K562 (cell line): ENCODE measurements at regions not wholly inside any gene's neighbourhood (a gene's known extent, or its start where the extent isn't known, plus 50 kb on each side); places are given as distances from the start of the nearest gene placed in this dataset.
A peak's percentile ranks its signal among the peaks of the same experiment; 100 is the strongest.

Experiments used
- ATAC-seq: fragments of 200-7000 bp; cut with Tn5 transposase; 3 replicates; pipeline ENCODE4 v1.9.1; 2020; ENCODE audit warnings: moderate library complexity
- BruUV-seq: library from RNA; stranded (reverse); fragments of 400-500 nt; replicated peaks from 2 replicates; lab custom pipeline; 2021; lab: Mats Ljungman, UMichigan
- CTCF ChIA-PET: fragments of 300-600 bp; formaldehyde crosslinking; extraction: SDS; loops from one replicate; lab custom pipeline; 2021; ENCODE audit warnings: low intra/inter-chr PET ratio; lab: Yijun Ruan, JAX
- POLR2A ChIA-PET: fragments of 300-600, 350-650 bp; sonication (Branson Sonifier 250); formaldehyde crosslinking; extraction: SDS; loops from one replicate; lab custom pipeline; 2021; ENCODE audit warnings: antibody characterized with exemption, inconsistent platforms; lab: Yijun Ruan, JAX
- DNase-seq, 4 experiments: peaks; one replicate each; pipeline versions ENCODE4 v3.0.0 to v3.0.0-alpha.2; 2011 to 2018; ENCODE audit warnings: low spot score in 3 of 4, mixed read lengths in 3 of 4; ENCODE audit errors: extremely low read depth in 1 of 4
- FAIRE-seq: peaks from 2 replicates; lab custom pipeline; 2011; peaks lifted over from hg19 to GRCh38; lab: Jason Lieb, UNC
- H2AFZ ChIP-seq: 2 replicates; pipeline ENCODE4 v1.6.0; 2011; ENCODE audit warnings: low read depth, low read length, control low read depth, inconsistent platforms
- H3K27ac ChIP-seq: fragments of 200-600 bp; 3 replicates; pipeline ENCODE4 v1.8.0; 2011; ENCODE audit warnings: low read depth, mild to moderate bottlenecking, control low read depth, inconsistent platforms, low read length, moderate library complexity, mixed read lengths; ENCODE audit errors: extremely low read depth
- H3K27me3 ChIP-seq, 2 experiments: fragments of 300-600 bp in 1 of 2; 2 replicates in 1 of 2; 3 replicates in 1 of 2; pipeline versions ENCODE4 v1.6.0 to v1.8.0; 2011; ENCODE audit warnings: inconsistent platforms in 2 of 2, low read length in 2 of 2, mild to moderate bottlenecking in 1 of 2, mixed read lengths in 1 of 2, moderate library complexity in 1 of 2; ENCODE audit not compliant: control insufficient read depth in 2 of 2, insufficient read depth in 2 of 2
- H3K36me3 ChIP-seq: fragments of 300-600 bp; 3 replicates; pipeline ENCODE4 v1.8.0; 2011; ENCODE audit warnings: mild to moderate bottlenecking, low read length, inconsistent platforms; ENCODE audit not compliant: control insufficient read depth, insufficient read depth
- H3K4me1 ChIP-seq, 2 experiments: fragments of 200-600 bp in 1 of 2; replicated peaks in 1 of 2; 2 replicates in 1 of 2; 3 replicates in 1 of 2; pipeline versions ENCODE4 v1.5.1 to v1.8.0; 2011; ENCODE audit warnings: inconsistent platforms in 2 of 2, low read length in 2 of 2, mild to moderate bottlenecking in 1 of 2, mixed read lengths in 1 of 2, moderate library complexity in 1 of 2; ENCODE audit not compliant: control insufficient read depth in 2 of 2, insufficient read depth in 2 of 2
- H3K4me2 ChIP-seq: 2 replicates; pipeline ENCODE4 v1.6.1; 2011; ENCODE audit warnings: low read length, control low read depth, inconsistent platforms, mixed read lengths; ENCODE audit not compliant: insufficient read depth
- H3K4me3 ChIP-seq: fragments of 200-600 bp; sonication (generic), shearing (Covaris generic); 2 replicates; pipeline ENCODE4 v1.5.1; 2016; ENCODE audit warnings: control low read depth, inconsistent platforms
- H3K79me2 ChIP-seq: fragments of 200-600 bp; 3 replicates; pipeline ENCODE4 v1.8.0; 2011; ENCODE audit warnings: low read length, inconsistent platforms; ENCODE audit not compliant: control insufficient read depth, insufficient read depth
- H3K9ac ChIP-seq, 2 experiments: 2 replicates each; pipeline versions ENCODE4 v1.6.0 to v1.6.1; 2011; ENCODE audit warnings: low read depth in 2 of 2, low read length in 2 of 2, control low read depth in 1 of 2, inconsistent platforms in 1 of 2, mild to moderate bottlenecking in 1 of 2, mixed read lengths in 1 of 2; ENCODE audit not compliant: insufficient read depth in 1 of 2
- H3K9me1 ChIP-seq: one replicate; pipeline ENCODE4 v1.6.0; 2011; ENCODE audit warnings: inconsistent platforms, mild to moderate bottlenecking, low read length, moderate library complexity; ENCODE audit not compliant: control insufficient read depth, insufficient read depth
- H3K9me3 ChIP-seq: replicated peaks from 2 replicates; pipeline ENCODE4 v1.5.1; 2011; ENCODE audit warnings: low read depth, low read length, inconsistent platforms; ENCODE audit not compliant: control insufficient read depth, insufficient read depth
- H4K20me1 ChIP-seq: replicated peaks from 2 replicates; pipeline ENCODE4 v1.6.1; 2011; ENCODE audit warnings: low read length, inconsistent platforms, mixed read lengths; ENCODE audit not compliant: control insufficient read depth, insufficient read depth
- BHLHE40 ChIP-seq: IDR thresholded peaks from 2 replicates; pipeline ENCODE4 v1.6.1; 2011; ENCODE audit warnings: low read length, improper control_type of control experiment
- CTCF ChIP-seq, 3 experiments: IDR thresholded peaks in 2 of 3; conservative IDR thresholded peaks in 1 of 3; 2 replicates each; pipeline ENCODE4 v1.5.1; 2011 to 2012; ENCODE audit warnings: low read length in 3 of 3, mild to moderate bottlenecking in 3 of 3, control low read depth in 2 of 3, improper control_type of control experiment in 1 of 3, inconsistent platforms in 1 of 3, low read depth in 1 of 3, mixed read lengths in 1 of 3, moderate library complexity in 1 of 3; ENCODE audit not compliant: insufficient read depth in 2 of 3
- FOXM1 ChIP-seq, 2 experiments: fragments of 450-650 bp in 1 of 2; sonication (generic) in 1 of 2; formaldehyde crosslinking in 1 of 2; IDR thresholded peaks; 2 replicates each; pipeline versions ENCODE4 v1.6.1 to v1.9.0; 2017 to 2022; ENCODE audit warnings: low read depth in 2 of 2, mild to moderate bottlenecking in 2 of 2, missing genetic modification reagents in 1 of 2, moderate library complexity in 1 of 2
- KHSRP ChIP-seq: fragments of 450-650 bp; IDR thresholded peaks from 2 replicates; pipeline ENCODE4 v1.6.1; 2017
- MAFG ChIP-seq: fragments of 450-650 bp; conservative IDR thresholded peaks from 2 replicates; pipeline ENCODE4 v1.6.1; 2016; ENCODE audit warnings: missing genetic modification characterization, missing compliant biosample characterization
- MAFK ChIP-seq: IDR thresholded peaks from 2 replicates; pipeline ENCODE4 v1.6.1; 2011; ENCODE audit warnings: low read length, improper control_type of control experiment
- RNF219 ChIP-seq: fragments of 250-450 bp; sonication (Bioruptor Pico); IDR thresholded peaks from 2 replicates; pipeline ENCODE4 v1.5.0; 2022; ENCODE audit warnings: mild to moderate bottlenecking
- STAT5B ChIP-seq: fragments of 250-450 bp; sonication (Bioruptor Pico); IDR thresholded peaks from 2 replicates; pipeline ENCODE4 v1.8.0; 2021; ENCODE audit warnings: mild to moderate bottlenecking, inconsistent platforms
- TEAD1 ChIP-seq, 2 experiments: fragments of 450-650 bp in 1 of 2; sonication (generic) in 1 of 2; formaldehyde crosslinking; IDR thresholded peaks; 2 replicates each; pipeline versions ENCODE4 v1.4.0 to v1.8.0; 2020 to 2022; ENCODE audit warnings: mild to moderate bottlenecking in 2 of 2, missing genetic modification reagents in 1 of 2
- ZNF407 ChIP-seq: fragments of 450-650 bp; IDR thresholded peaks from 2 replicates; pipeline ENCODE4 v1.6.1; 2016; ENCODE audit warnings: low read depth
- WGBS: fragments of 100-300 bp; shearing (Covaris generic); methylation state at CpG from one replicate; pipeline ENCODE4 v1.1.6; 2016; ENCODE audit warnings: low coverage, mixed read lengths; ENCODE audit not compliant: insufficient coverage; ENCODE audit errors: missing lambda C conversion rate; 5-methylcytosine and 5-hydroxymethylcytosine counted together
- in situ Hi-C: fragments of 300-500 bp; cut with MboI; formaldehyde crosslinking; loops from 4 replicates; pipeline ENCODE4 v1.15.0; 2018; ENCODE audit warnings: inconsistent platforms, mixed read lengths
- intact Hi-C: fragments of 100-400 bp; cut with micrococcal nuclease; formaldehyde crosslinking; loops from 2 replicates; pipeline ENCODE4 v1.14.2; 2022

GRCh38 chr2:21912405-21912804 lies 788.6 kb downstream of the TDRD15 start (continued):
- TF ChIP-seq RNF219 (CRISPR knock-in tag) (no peak), FOXM1 (IDR thresholded peaks at IDR 0.05; ENCODE audit: low read depth) (no peak), FOXM1 (CRISPR knock-in tag; IDR thresholded peaks at IDR 0.05; ENCODE audit: low read depth) (no peak), KHSRP (no peak)

- no peak overlapping the region for H3K4me2 ChIP-seq
- no peaks in the 10 kb centered on the region for H3K9me1 ChIP-seq
- no TSS peak for BruUV-seq
- in situ Hi-C loops (no loop called here), intact Hi-C loops (no loop called here)
- H2AFZ ChIP-seq: no peak overlapping the region
- FAIRE-seq: no peak
- H3K36me3 ChIP-seq: no peaks in the 10 kb centered on the region
- POLR2A ChIA-PET: no interaction called here
- H3K79me2 ChIP-seq: no peaks in the 10 kb centered on the region
- 0% methylated on average over 1 of the region's 1 CpG for WGBS
- H3K4me1 ChIP-seq: no peaks in the 10 kb centered on the region
- no peak overlapping the region for H3K27ac ChIP-seq
- no peaks in the 10 kb centered on the region for H4K20me1 ChIP-seq
- H3K9me3 ChIP-seq: no peaks in the 10 kb centered on the region
- no peak for DNase-seq
- CTCF ChIA-PET: no interaction called here
- H3K27me3 ChIP-seq: no peaks in the 10 kb centered on the region
- no peak overlapping the region for H3K4me3 ChIP-seq
- H3K9ac ChIP-seq: no peak overlapping the region
- no peak for ATAC-seq
- TF ChIP-seq TEAD1 (CRISPR knock-in tag; IDR thresholded peaks at IDR 0.05) (no peak), ZNF407 (no peak), BHLHE40 (no peak), CTCF (IDR thresholded peaks at IDR 0.05 in 2 of 3, conservative IDR thresholded peaks at IDR 0.05 in 1 of 3; ENCODE audit: insufficient read depth in 2 of 3, low read depth in 1 of 3, low read length in 3 of 3) (no peak), STAT5B (CRISPR knock-in tag) (no peak), MAFG (tag) (peak; percentile 61), MAFK (peak; percentile 83)
Observed at GRCh38 chr2:21915201-21915600, 791.4 kb downstream of the TDRD15 start.
